A673 (cell line): ENCODE measurements at regions not wholly inside any gene's neighbourhood (a gene's known extent, or its start where the extent isn't known, plus 50 kb on each side); places are given as distances from the start of the nearest gene placed in this dataset.
A peak's percentile ranks its signal among the peaks of the same experiment; 100 is the strongest.
"Not testable (repeated sequence)": the region's sequence is repeated elsewhere in the genome, so short reads cannot be mapped to it uniquely, and the experiment has no call there.

ENCODE experiments used
- BruUV-seq: library from RNA; stranded (reverse); fragments of 400-500 nt; replicated peaks from 2 replicates; lab custom pipeline; 2021; lab: Mats Ljungman, UMichigan
- CTCF ChIA-PET: fragments of 300-600 bp; sonication (Branson Sonifier 250); formaldehyde crosslinking; loops from one replicate; lab custom pipeline; 2022; ENCODE audit warnings: antibody characterized with exemption; lab: Charles Lee
- POLR2A ChIA-PET: fragments of 300-600 bp; sonication (Branson Sonifier 250); formaldehyde crosslinking; loops from one replicate; lab custom pipeline; 2022; ENCODE audit warnings: antibody characterized with exemption; ENCODE audit not compliant: low non-redundant PET; lab: Charles Lee
- DNase-seq: peaks from one replicate; pipeline ENCODE4 v3.0.0-alpha.2; 2015; ENCODE audit warnings: low spot score
- H3K27ac ChIP-seq: fragments of 200-600 bp; sonication (generic); 2 replicates; pipeline ENCODE4 v1.5.1; 2016; ENCODE audit warnings: mixed run types, low read depth, mild to moderate bottlenecking, mixed read lengths, antibody characterized with exemption, low read length; ENCODE audit not compliant: poor library complexity, severe bottlenecking
- H3K27me3 ChIP-seq: fragments of 200-600 bp; sonication (generic); replicated peaks from 2 replicates; pipeline ENCODE4 v1.6.1; 2017; ENCODE audit warnings: mixed run types, low read depth, mild to moderate bottlenecking, mixed read lengths, antibody characterized with exemption, low read length; ENCODE audit not compliant: insufficient read depth, poor library complexity
- H3K36me3 ChIP-seq: fragments of 200-600 bp; sonication (generic); 2 replicates; pipeline ENCODE4 v1.6.1; 2016; ENCODE audit warnings: mixed run types, mild to moderate bottlenecking, mixed read lengths, antibody characterized with exemption, low read length; ENCODE audit not compliant: insufficient read depth, poor library complexity, severe bottlenecking
- H3K4me1 ChIP-seq: fragments of 200-600 bp; sonication (generic); 2 replicates; pipeline ENCODE4 v1.6.1; 2017; ENCODE audit warnings: mixed run types, mild to moderate bottlenecking, mixed read lengths, antibody characterized with exemption, low read length; ENCODE audit not compliant: insufficient read depth, poor library complexity, severe bottlenecking
- H3K4me3 ChIP-seq: fragments of 200-600 bp; sonication (generic); 2 replicates; pipeline ENCODE4 v1.5.1; 2016; ENCODE audit warnings: low read depth, mixed run types, mild to moderate bottlenecking, mixed read lengths, low read length; ENCODE audit not compliant: poor library complexity, severe bottlenecking
- H3K9me3 ChIP-seq: fragments of 200-600 bp; sonication (generic); 2 replicates; pipeline ENCODE4 v1.6.1; 2016; ENCODE audit warnings: mixed run types, low read depth, mild to moderate bottlenecking, mixed read lengths, antibody characterized with exemption, low read length; ENCODE audit not compliant: poor library complexity, severe bottlenecking
- EZH2 ChIP-seq: fragments of 200-600 bp; sonication (generic); IDR thresholded peaks from 2 replicates; pipeline ENCODE4 v1.6.1; 2017; ENCODE audit warnings: borderline replicate concordance, low read depth, mild to moderate bottlenecking, mixed read lengths, antibody characterized with exemption, low read length; ENCODE audit not compliant: poor library complexity, severe bottlenecking
- intact Hi-C: fragments of 100-400 bp; cut with micrococcal nuclease; formaldehyde crosslinking; loops from one replicate; pipeline ENCODE4 v1.10.0; 2022; ENCODE audit not compliant: unreplicated experiment
- TF ChIP-seq, protein P1 (sequence below): fragments of 300-800, 200-600 bp; sonication (generic); conservative IDR thresholded peaks from 2 replicates; pipeline ENCODE4 v1.5.1; 2017; ENCODE audit warnings: low read depth, mild to moderate bottlenecking, antibody characterized with exemption, low read length, moderate library complexity, mixed read lengths

DNA sequence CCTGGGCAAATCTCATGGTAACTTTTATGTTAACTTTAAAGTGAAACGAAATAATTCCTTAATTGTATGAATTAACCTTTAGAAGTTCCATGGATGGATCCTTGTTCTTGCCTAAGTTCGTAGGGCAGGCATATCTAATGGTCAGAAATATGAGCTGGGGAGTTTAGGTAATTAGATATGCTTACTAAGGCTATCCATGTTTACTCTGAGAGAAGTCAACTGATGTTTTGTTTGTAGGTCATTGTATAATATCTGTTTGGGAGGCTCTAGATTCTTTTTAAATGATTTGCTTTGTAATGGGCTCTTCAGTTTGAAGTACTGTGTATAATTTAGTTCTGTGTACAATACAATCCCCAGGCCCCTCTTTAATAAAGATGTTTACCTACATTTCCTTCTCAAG is 117.0 kb downstream of the DCK start:
- POLR2A ChIA-PET: no interaction called here
- no peaks in the 10 kb centered on the region for H3K27me3 ChIP-seq
- TF ChIP-seq EZH2: no peak
- TF ChIP-seq, protein P1, sequence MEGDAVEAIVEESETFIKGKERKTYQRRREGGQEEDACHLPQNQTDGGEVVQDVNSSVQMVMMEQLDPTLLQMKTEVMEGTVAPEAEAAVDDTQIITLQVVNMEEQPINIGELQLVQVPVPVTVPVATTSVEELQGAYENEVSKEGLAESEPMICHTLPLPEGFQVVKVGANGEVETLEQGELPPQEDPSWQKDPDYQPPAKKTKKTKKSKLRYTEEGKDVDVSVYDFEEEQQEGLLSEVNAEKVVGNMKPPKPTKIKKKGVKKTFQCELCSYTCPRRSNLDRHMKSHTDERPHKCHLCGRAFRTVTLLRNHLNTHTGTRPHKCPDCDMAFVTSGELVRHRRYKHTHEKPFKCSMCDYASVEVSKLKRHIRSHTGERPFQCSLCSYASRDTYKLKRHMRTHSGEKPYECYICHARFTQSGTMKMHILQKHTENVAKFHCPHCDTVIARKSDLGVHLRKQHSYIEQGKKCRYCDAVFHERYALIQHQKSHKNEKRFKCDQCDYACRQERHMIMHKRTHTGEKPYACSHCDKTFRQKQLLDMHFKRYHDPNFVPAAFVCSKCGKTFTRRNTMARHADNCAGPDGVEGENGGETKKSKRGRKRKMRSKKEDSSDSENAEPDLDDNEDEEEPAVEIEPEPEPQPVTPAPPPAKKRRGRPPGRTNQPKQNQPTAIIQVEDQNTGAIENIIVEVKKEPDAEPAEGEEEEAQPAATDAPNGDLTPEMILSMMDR: no peak
- intact Hi-C loops: no loop called here
- no peaks in the 10 kb centered on the region for H3K4me1 ChIP-seq
- no peaks in the 10 kb centered on the region for H3K9me3 ChIP-seq
- no peaks in the 10 kb centered on the region for H3K36me3 ChIP-seq
- no peak for DNase-seq
- BruUV-seq: no TSS peak
- H3K4me3 ChIP-seq: no peak overlapping the region
- no peak overlapping the region for H3K27ac ChIP-seq
- CTCF ChIA-PET: interaction anchor here (0.6 kb wide), 1 partner anchor 40 kb away, joined by 4 read pairs; no protein-coding TSS in a partner anchor

DNA sequence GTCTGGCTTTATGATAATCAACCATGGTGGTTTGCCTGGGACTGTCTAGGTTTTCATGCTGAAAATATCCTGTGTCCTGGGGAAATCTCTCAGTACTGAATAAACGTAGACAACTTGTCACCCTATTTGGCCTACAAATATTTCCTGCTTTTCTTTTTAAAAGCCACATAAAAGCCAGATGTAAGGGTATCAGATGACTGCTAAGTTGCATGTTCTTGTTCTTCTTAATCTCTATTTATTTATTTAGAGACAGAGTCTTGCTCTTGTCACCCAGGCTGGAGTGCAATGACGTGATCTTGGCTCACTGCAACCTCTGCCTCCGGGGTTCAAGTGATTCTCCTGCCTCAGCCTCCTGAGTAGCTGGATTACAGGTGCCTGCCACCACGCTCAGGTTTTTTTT is 117.7 kb downstream of the DCK start:
- H3K4me1 ChIP-seq, H3K9me3 ChIP-seq, CTCF ChIA-PET, H3K27ac ChIP-seq, intact Hi-C loops, POLR2A ChIA-PET, H3K27me3 ChIP-seq, BruUV-seq, DNase-seq, H3K4me3 ChIP-seq, H3K36me3 ChIP-seq: not testable (repeated sequence)

DNA sequence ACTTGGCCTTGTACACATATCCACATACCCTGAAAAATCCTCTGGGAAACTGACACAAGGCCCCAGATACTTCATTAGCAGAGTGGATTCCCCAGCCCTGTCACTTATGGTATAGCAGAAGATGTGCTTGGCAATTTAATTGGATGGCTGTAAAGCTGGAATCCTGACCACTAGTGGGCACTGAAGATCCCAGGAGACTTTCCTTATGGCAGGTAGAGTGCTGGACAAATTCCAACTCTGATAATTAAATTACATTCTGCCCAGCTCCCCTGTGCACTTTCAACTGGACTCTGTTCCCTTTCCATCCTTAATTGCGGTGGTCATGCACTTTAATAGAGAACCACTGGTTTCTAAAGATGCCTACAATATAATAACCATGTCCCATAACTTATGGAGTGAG is 119.8 kb downstream of the DCK start:
- no peak overlapping the region for H3K27ac ChIP-seq
- H3K36me3 ChIP-seq: no peaks in the 10 kb centered on the region
- intact Hi-C loops: no loop called here
- no peaks in the 10 kb centered on the region for H3K4me1 ChIP-seq
- DNase-seq: no peak
- H3K4me3 ChIP-seq: no peak overlapping the region
- no peaks in the 10 kb centered on the region for H3K27me3 ChIP-seq
- no peaks in the 10 kb centered on the region for H3K9me3 ChIP-seq
- TF ChIP-seq, protein P1: peak; percentile 23; the same call in 1 of the 2 replicates
- TF ChIP-seq EZH2: no peak
- BruUV-seq: no TSS peak
- ChIA-PET CTCF (no interaction called here), POLR2A (no interaction called here)

DNA sequence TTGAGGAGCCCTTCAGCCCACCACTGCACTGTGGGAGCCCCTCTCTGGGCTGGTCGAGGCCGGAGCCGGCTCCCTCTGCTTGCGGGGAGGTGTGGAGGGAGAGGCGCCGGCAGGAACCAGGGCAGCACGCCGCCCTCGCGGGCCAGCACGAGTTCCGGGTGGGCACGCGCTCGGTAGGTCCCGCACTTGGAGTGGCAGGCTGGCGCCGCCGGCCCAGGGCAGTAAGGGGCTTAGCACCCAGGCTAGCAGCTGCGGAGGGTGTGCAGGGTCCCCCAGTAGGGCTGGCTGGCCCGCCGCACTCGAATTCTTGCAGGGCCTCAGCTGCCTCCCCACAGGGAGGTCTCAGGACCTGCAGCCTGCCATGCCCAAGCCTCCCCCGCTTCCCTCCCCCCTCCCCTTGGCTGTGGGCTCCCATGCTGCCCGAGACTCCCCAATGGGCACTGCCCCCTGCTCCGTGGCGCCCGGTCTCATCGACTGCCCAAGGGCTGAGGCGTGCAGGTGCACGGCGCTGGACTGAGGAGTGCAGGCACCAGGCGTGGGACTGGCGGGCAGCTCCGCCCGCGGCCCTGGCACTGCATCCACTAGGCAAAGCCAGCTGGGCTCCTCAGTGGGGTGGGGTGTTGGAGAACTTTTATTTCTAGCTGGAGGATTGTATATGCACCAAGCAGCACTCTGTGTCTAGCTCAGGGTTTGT is 127.5 kb downstream of the DCK start:
- H3K9me3 ChIP-seq: no peaks in the 10 kb centered on the region
- intact Hi-C loops: no loop called here
- no peaks in the 10 kb centered on the region for H3K27me3 ChIP-seq
- no peak overlapping the region for H3K4me3 ChIP-seq
- ChIA-PET POLR2A (no interaction called here), CTCF (no interaction called here)
- DNase-seq: no peak
- no TSS peak for BruUV-seq
- no peaks in the 10 kb centered on the region for H3K4me1 ChIP-seq
- no peak for TF ChIP-seq EZH2
- TF ChIP-seq, protein P1: no peak
- H3K36me3 ChIP-seq: no peaks in the 10 kb centered on the region
- H3K27ac ChIP-seq: no peak overlapping the region
